ENCODE measurements at regions not wholly inside any gene's neighbourhood (a gene's known extent, or its start where the extent isn't known, plus 50 kb on each side); places are given as distances from the start of the nearest gene placed in this dataset.

DNA sequence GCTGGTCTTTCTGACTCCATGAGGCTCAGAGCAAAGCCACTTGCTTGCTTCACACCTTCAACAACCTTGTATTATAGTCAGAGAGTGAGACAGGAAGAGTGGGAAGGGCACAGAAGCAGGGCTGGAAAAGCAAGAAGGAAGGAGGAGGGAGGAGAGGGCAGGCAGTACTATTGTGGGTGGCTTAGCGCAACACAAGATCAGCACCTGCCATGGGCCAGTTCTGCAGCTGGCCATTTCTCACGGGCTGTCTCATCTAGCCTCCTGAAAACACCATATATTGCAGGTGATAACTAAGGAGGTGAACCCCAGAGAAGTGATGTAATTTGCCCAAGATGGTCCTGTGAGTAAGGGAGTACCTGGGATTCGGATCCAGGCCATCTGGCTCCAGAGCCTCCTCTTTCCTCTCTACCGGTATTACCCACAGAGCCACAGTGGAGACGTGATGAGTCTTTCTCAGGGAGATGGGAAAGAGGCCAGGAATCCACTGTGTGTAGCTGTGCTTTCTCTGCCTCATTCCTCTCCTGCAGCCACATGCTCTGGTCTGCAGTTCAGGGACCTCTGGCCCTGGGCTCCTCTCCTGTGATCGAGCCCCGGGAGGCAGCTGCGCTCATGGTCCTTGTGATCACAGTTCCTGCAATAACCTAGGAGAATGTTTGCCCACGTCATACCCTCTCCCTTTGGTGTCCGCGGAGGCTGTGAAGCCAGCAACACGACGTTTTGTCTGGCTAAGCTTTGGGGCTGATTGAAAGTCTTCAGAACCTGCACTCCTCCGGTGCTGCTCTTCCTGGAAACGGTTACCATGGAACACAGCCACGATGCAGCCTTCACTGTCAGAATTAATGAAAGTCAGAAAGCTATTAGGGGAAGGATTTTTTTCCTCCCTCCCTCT lies 178.1 kb upstream of the CCL2 start:
- WGBS, 2 experiments (ENCODE audit: extremely low coverage in 2 of 2, insufficient read length in 1 of 2): 50% methylated on average over 5 of the region's 16 CpGs; no CpG with 5 or more reads in 1 of the 2 experiments
- CTCF ChIA-PET: interaction anchor here (1.1 kb wide), 1 partner anchor 71 kb away, joined by 3 read pairs; no protein-coding TSS in a partner anchor
- H3K27me3 ChIP-seq (ENCODE audit: control insufficient read depth, insufficient read depth, low read length): no peaks in the 10 kb centered on the region
- no peak for TF ChIP-seq FOS (IDR thresholded peaks at IDR 0.05; ENCODE audit: low read depth, low read length)
- TF ChIP-seq, protein P1, sequence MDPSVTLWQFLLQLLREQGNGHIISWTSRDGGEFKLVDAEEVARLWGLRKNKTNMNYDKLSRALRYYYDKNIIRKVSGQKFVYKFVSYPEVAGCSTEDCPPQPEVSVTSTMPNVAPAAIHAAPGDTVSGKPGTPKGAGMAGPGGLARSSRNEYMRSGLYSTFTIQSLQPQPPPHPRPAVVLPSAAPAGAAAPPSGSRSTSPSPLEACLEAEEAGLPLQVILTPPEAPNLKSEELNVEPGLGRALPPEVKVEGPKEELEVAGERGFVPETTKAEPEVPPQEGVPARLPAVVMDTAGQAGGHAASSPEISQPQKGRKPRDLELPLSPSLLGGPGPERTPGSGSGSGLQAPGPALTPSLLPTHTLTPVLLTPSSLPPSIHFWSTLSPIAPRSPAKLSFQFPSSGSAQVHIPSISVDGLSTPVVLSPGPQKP (IDR thresholded peaks at IDR 0.05; ENCODE audit: borderline replicate concordance, low read depth, low read length): no peak
- TF ChIP-seq POLR2A (IDR thresholded peaks at IDR 0.05; ENCODE audit: low read depth, low read length): no peak
- no peak for TF ChIP-seq MAFK (IDR thresholded peaks at IDR 0.05; ENCODE audit: low read depth, low read length)
- TF ChIP-seq, protein P2, sequence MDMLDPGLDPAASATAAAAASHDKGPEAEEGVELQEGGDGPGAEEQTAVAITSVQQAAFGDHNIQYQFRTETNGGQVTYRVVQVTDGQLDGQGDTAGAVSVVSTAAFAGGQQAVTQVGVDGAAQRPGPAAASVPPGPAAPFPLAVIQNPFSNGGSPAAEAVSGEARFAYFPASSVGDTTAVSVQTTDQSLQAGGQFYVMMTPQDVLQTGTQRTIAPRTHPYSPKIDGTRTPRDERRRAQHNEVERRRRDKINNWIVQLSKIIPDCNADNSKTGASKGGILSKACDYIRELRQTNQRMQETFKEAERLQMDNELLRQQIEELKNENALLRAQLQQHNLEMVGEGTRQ (IDR thresholded peaks at IDR 0.05; ENCODE audit: low read depth, low read length): no peak
- TF ChIP-seq RFX5 (IDR thresholded peaks at IDR 0.05; ENCODE audit: low read depth, low read length): no peak
- no peak for TF ChIP-seq RAD21 (IDR thresholded peaks at IDR 0.05; ENCODE audit: low read length)
- no peak for TF ChIP-seq CEBPB (IDR thresholded peaks at IDR 0.05; ENCODE audit: low read depth, low read length)
- no peak for TF ChIP-seq NFE2L2 (IDR thresholded peaks at IDR 0.05; ENCODE audit: low read depth, low read length)
- TF ChIP-seq SMC3 (IDR thresholded peaks at IDR 0.05; ENCODE audit: low read depth, low read length): no peak
- TF ChIP-seq CHD1 (IDR thresholded peaks at IDR 0.05; ENCODE audit: low read depth, low read length): no peak
- TF ChIP-seq, protein P3, sequence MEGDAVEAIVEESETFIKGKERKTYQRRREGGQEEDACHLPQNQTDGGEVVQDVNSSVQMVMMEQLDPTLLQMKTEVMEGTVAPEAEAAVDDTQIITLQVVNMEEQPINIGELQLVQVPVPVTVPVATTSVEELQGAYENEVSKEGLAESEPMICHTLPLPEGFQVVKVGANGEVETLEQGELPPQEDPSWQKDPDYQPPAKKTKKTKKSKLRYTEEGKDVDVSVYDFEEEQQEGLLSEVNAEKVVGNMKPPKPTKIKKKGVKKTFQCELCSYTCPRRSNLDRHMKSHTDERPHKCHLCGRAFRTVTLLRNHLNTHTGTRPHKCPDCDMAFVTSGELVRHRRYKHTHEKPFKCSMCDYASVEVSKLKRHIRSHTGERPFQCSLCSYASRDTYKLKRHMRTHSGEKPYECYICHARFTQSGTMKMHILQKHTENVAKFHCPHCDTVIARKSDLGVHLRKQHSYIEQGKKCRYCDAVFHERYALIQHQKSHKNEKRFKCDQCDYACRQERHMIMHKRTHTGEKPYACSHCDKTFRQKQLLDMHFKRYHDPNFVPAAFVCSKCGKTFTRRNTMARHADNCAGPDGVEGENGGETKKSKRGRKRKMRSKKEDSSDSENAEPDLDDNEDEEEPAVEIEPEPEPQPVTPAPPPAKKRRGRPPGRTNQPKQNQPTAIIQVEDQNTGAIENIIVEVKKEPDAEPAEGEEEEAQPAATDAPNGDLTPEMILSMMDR (conservative IDR thresholded peaks at IDR 0.05; ENCODE audit: low read depth, low read length): no peak
- TF ChIP-seq RCOR1 (IDR thresholded peaks at IDR 0.05; ENCODE audit: insufficient replicate concordance, low read length): no peak
- TF ChIP-seq MAZ (IDR thresholded peaks at IDR 0.05; ENCODE audit: borderline replicate concordance, low read depth, low read length): no peak
- TF ChIP-seq MXI1 (IDR thresholded peaks at IDR 0.05; ENCODE audit: borderline replicate concordance, low read depth, low read length): no peak

More for the DNA sequence above, 178.1 kb upstream of the CCL2 start:
- Histone ChIP-seq H3K4ac (ENCODE audit: low read depth, low read length) (no peak overlapping the region), H3K9me1 (ENCODE audit: insufficient read depth, low read length) (no peaks in the 10 kb centered on the region), H3K79me1 (ENCODE audit: low read depth in 1 of 2, low read length in 2 of 2) (no peaks in the 10 kb centered on the region), H2AK9ac (replicated peaks; ENCODE audit: low read depth, low read length, poor library complexity) (no peak overlapping the region), H2BK5ac (ENCODE audit: low read depth, low read length, poor library complexity, severe bottlenecking) (no peak overlapping the region), H3K4me2 (ENCODE audit: low read depth, low read length) (no peak overlapping the region), H4K5ac (ENCODE audit: low read depth, low read length) (no peak overlapping the region), H2BK15ac (ENCODE audit: low read depth, low read length) (no peak overlapping the region), H3K18ac (ENCODE audit: low read depth, low read length) (no peak overlapping the region), H2AK5ac (ENCODE audit: low read depth, low read length) (no peak overlapping the region), H4K91ac (ENCODE audit: insufficient read depth, low read depth, low read length) (no peak overlapping the region), H3K23ac (ENCODE audit: low read depth, low read length) (no peak overlapping the region), H3K9me3 (ENCODE audit: control insufficient read depth, insufficient read depth, low read length) (peaks cover 3% of the 10 kb centered on the region; the same call in 1 of the 2 replicates), H2BK20ac (ENCODE audit: low read depth, low read length) (no peak overlapping the region), H3K4me1 (ENCODE audit: control insufficient read depth, insufficient read depth, low read length) (no peaks in the 10 kb centered on the region), H2BK120ac (ENCODE audit: low read depth, low read length) (no peak overlapping the region), H3K56ac (ENCODE audit: extremely low read depth, insufficient read depth, low read length) (no peak overlapping the region), H3K27ac (ENCODE audit: insufficient read depth, low read length) (no peak overlapping the region), H3K9ac (ENCODE audit: low read depth, low read length) (no peak overlapping the region), H3K36me3 (ENCODE audit: control insufficient read depth, insufficient read depth, low read length) (no peaks in the 10 kb centered on the region), H3K14ac (replicated peaks; ENCODE audit: low read depth, low read length) (no peak overlapping the region), H4K8ac (ENCODE audit: low read depth in 2 of 2, low read length in 2 of 2) (no peak overlapping the region), H4K20me1 (ENCODE audit: insufficient read depth, low read length) (no peaks in the 10 kb centered on the region), H2AFZ (replicated peaks; ENCODE audit: low read length, poor library complexity) (no peak overlapping the region), H3K4me3 (ENCODE audit: insufficient read depth, low read depth, low read length) (no peak overlapping the region)
- DNase-seq (no peak), ATAC-seq (ENCODE audit: low read depth) (no peak)
- in situ Hi-C loops (cut with MboI; ENCODE audit: low sequenced_read_pairs): no loop called here
- BruUV-seq (replicated peaks): no TSS peak
- dilution Hi-C loops (cut with HindIII; ENCODE audit: low sequenced_read_pairs, unreplicated experiment): no loop called here
- intact Hi-C loops (cut with micrococcal nuclease): no loop called here
- POLR2A ChIA-PET (ENCODE audit: unreplicated experiment): no interaction called here

Data from IMR-90 (cell line).